ENCODE measurements at regions not wholly inside any gene's neighbourhood (a gene's known extent, or its start where the extent isn't known, plus 50 kb on each side); places are given as distances from the start of the nearest gene placed in this dataset.

DNA sequence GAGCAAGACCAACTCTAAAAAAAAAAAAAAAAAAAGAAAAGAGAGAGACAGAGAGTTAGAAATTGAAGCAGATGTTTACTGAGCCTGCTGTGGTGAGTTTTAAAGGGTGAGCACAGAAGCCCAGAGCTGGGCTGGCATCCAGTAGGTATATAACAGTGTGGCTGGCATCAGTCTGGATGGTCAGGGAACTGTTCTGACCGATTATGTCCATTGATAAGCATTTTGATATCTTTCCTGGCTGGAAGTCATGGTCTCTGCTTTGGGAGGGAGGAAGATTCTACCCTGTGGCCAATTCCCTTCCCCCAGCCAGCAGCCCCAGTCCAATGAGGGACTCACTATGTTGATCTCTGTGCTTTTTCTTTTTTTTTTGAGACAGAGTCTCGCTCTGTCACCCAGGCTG, 65.2 kb upstream of the PODXL start:
- no peak for TF ChIP-seq CTCF (IDR thresholded peaks at IDR 0.05; ENCODE audit: low read depth, low read length)
- no peak for DNase-seq (ENCODE audit: low read depth, low spot score)
- no peak overlapping the region for H3K4me3 ChIP-seq (ENCODE audit: low read depth, low read length)
- in situ Hi-C loops (cut with HindIII; ENCODE audit: low sequenced_read_pairs), result no loop called here

DNA sequence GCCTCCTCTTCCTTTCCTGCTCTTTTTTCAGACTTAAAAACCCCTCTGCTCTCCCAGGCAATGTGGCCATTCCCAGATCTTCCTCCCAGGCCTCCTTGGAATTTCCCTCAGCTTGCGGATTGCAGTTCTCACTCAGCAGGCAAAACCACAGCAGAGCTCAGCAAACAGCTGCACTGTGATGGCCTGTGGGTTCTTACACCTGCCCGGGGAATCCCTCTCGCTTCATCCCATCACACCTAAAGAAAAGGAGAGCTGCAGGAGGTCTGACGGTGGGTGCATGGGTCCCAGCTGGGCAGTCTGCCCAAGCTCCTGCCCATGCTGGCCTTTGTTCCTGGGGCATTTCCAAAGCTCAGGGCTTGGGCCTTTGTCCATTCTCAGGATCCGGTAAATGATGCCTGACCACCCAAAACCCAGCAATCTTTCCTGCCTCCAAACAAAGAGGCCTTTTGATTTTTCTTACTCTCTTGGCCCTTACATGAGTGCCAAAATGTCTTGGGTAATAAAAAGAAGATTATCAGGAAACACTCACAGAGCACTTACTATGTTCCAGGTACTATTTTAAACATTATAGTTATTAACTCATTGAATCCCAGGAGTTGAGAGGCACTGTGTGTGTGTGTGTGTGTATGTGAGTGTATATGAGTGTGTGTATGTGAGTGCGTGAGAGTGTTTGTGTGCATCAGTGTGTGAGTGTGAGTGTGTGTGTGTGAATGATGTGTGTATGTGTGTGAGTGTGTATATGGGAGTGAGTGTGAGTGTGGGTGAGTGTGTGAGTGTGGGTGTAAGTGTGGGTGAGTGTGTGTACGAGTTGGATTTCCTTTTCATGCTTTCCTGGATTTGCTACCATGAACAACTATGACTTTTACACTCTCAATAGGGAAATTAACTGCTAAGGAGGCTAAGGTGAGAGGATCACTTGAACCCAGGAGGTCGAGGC, 64.5 kb upstream of the PODXL start:
- DNase-seq (ENCODE audit: low read depth, low spot score), result peak; percentile 76
- in situ Hi-C loops (cut with HindIII; ENCODE audit: low sequenced_read_pairs), result no loop called here
- no peak for TF ChIP-seq CTCF (IDR thresholded peaks at IDR 0.05; ENCODE audit: low read depth, low read length)
- no peak overlapping the region for H3K4me3 ChIP-seq (ENCODE audit: low read depth, low read length)

- no peak overlapping the region for H3K4me3 ChIP-seq (ENCODE audit: low read depth, low read length)
- TF ChIP-seq CTCF (IDR thresholded peaks at IDR 0.05; ENCODE audit: low read depth, low read length), result no peak
- DNase-seq (ENCODE audit: low read depth, low spot score), result no peak
- in situ Hi-C loops (cut with HindIII; ENCODE audit: low sequenced_read_pairs), result no loop called here
These were observed 63.2 kb upstream of the PODXL start for GRCh38 chr7:131619336-131620305.

GRCh38 chr7:131618391-131618790, 62.0 kb upstream of the PODXL start:
- TF ChIP-seq CTCF (IDR thresholded peaks at IDR 0.05; ENCODE audit: low read depth, low read length), result no peak
- H3K4me3 ChIP-seq (ENCODE audit: low read depth, low read length), result no peak overlapping the region
- in situ Hi-C loops (cut with HindIII; ENCODE audit: low sequenced_read_pairs), result no loop called here
- no peak for DNase-seq (ENCODE audit: low read depth, low spot score)

DNA sequence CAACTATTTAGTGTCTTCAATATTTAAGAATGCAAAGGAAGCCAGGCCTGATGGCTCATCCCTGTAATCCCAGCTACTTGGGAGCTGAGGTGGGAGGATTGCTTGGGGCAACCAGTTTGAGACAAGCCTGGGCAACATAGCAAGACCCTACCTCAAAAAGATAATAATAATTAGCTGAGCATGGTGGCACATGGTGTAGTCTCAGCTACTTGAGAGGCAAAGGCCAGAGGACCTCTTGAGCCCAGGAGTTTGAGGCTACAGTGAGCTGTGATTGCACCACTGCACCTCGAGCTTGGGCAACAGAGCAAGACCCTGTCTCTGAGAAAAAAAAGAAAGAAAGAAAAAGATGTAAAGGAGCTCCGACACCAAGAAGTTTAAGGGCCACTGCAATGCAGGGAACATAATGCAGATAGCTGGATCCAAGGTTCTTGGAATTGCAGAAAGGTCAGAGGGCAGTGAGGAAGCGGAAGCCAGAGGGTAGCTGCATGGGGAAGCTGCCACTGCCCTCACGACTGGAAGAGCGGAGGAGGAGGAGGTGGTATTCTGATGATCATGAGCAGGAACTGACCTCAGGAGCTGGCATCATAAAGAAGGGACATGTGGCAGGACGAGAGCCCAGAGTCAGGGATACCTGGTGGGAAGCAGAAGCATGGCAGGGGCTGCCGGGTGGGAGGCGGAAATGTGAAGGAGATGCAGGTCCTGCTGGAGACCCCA, 60.2 kb upstream of the PODXL start:
- H3K4me3 ChIP-seq (ENCODE audit: low read depth, low read length), result no peak overlapping the region
- in situ Hi-C loops (cut with HindIII; ENCODE audit: low sequenced_read_pairs), result no loop called here
- DNase-seq (ENCODE audit: low read depth, low spot score), result no peak
- TF ChIP-seq CTCF (IDR thresholded peaks at IDR 0.05; ENCODE audit: low read depth, low read length), result no peak

DNA sequence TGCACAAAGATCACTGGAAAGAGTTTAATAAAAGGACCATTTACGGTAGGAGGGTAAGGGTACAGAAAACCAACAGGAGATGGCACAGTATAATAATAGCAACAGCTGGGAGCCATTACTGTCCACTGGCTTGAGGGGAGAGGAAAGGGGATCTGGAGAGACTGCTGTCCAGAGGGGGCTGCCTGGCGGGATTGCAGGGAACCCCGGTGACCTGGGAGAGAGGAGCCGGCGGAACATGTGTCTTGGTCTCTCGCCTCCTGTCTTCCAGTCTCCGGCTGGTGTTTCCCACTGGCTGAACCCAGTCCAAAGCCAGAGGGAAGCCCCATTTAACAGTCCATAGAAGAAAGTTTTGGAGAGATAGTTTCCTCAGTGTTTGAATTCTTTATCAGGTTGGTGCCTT, 57.5 kb upstream of the PODXL start:
- no peak for DNase-seq (ENCODE audit: low read depth, low spot score)
- TF ChIP-seq CTCF (IDR thresholded peaks at IDR 0.05; ENCODE audit: low read depth, low read length), result no peak
- in situ Hi-C loops (cut with HindIII; ENCODE audit: low sequenced_read_pairs), result no loop called here
- no peak overlapping the region for H3K4me3 ChIP-seq (ENCODE audit: low read depth, low read length)
